ENCODE measurements at regions not wholly inside any gene's neighbourhood (a gene's known extent, or its start where the extent isn't known, plus 50 kb on each side); places are given as distances from the start of the nearest gene placed in this dataset.

- DNase-seq (ENCODE audit: low read depth, low spot score): no peak
- Histone ChIP-seq H3K27me3 (ENCODE audit: control insufficient read depth in 2 of 2, insufficient read depth in 2 of 2, low read length in 2 of 2) (no peaks in the 10 kb centered on the region), H3K36me3 (ENCODE audit: control insufficient read depth in 2 of 2, extremely low read depth in 1 of 2, insufficient read depth in 2 of 2, low read length in 2 of 2) (no peaks in the 10 kb centered on the region), H3K9me3 (replicated peaks; ENCODE audit: control insufficient read depth, insufficient read depth, low read length) (no peaks in the 10 kb centered on the region), H3K27ac (ENCODE audit: insufficient read depth, low read depth, low read length) (no peak overlapping the region), H3K4me2 (ENCODE audit: insufficient read depth, low read length) (no peak overlapping the region), H3K4me3 (replicated peaks in 1 of 3; ENCODE audit: insufficient read depth in 1 of 3, low read depth in 1 of 3, low read length in 3 of 3) (no peak overlapping the region), H2AFZ (ENCODE audit: low read depth, low read length) (no peak overlapping the region), H3K4me1 (ENCODE audit: control insufficient read depth, extremely low read depth, insufficient read depth, low read length) (no peaks in the 10 kb centered on the region), H3K9ac (replicated peaks; ENCODE audit: extremely low read depth, insufficient read depth, low read length) (no peak overlapping the region), H3K9me1 (replicated peaks; ENCODE audit: control insufficient read depth, extremely low read depth, insufficient read depth, low read length) (no peaks in the 10 kb centered on the region), H3K79me2 (ENCODE audit: control insufficient read depth, insufficient read depth, low read length) (no peaks in the 10 kb centered on the region), H4K20me1 (replicated peaks; ENCODE audit: control insufficient read depth, extremely low read depth, insufficient read depth, low read length) (no peaks in the 10 kb centered on the region)
- FAIRE-seq: no peak
- dilution Hi-C loops (cut with MboI; ENCODE audit: extremely low pct_ligation_motif_present, low sequenced_read_pairs): no loop called here
- intact Hi-C loops (cut with micrococcal nuclease): no loop called here
- ChIA-PET CTCF (no interaction called here), POLR2A (no interaction called here)
- no TSS peak for BruUV-seq (replicated peaks)
- TF ChIP-seq GATA2 (IDR thresholded peaks at IDR 0.05; ENCODE audit: insufficient read depth, insufficient read length, low read depth, low read length): no peak
- no peak for TF ChIP-seq EZH2 (IDR thresholded peaks at IDR 0.05; ENCODE audit: borderline replicate concordance, low read depth, low read length, severe bottlenecking)
- TF ChIP-seq MAX (IDR thresholded peaks at IDR 0.05; ENCODE audit: insufficient read depth, insufficient read length): no peak
- no peak for TF ChIP-seq CTCF (IDR thresholded peaks at IDR 0.05; ENCODE audit: extremely low read depth in 1 of 2, insufficient read depth in 1 of 2, low read depth in 1 of 2, low read length in 2 of 2)
- no peak for TF ChIP-seq POLR2AphosphoS5 (IDR thresholded peaks at IDR 0.05; ENCODE audit: insufficient read depth, low read depth, low read length)
- no peak for TF ChIP-seq JUN (IDR thresholded peaks at IDR 0.05; ENCODE audit: borderline replicate concordance, insufficient read depth, insufficient read length, low read depth)
- TF ChIP-seq MYC (IDR thresholded peaks at IDR 0.05; ENCODE audit: low read depth, low read length): no peak
- no peak for TF ChIP-seq FOS (IDR thresholded peaks at IDR 0.05; ENCODE audit: borderline replicate concordance, insufficient read depth, low read length)
- TF ChIP-seq POLR2A (IDR thresholded peaks at IDR 0.05; ENCODE audit: low read depth, low read length): no peak
These were observed 70.6 kb upstream of the S1PR3 start for GRCh38 chr9:88920645-88921044.

Measured in endothelial cell of umbilical vein (primary cell).